EL (cell line): ENCODE measurements at regions not wholly inside any gene's neighbourhood (a gene's known extent, or its start where the extent isn't known, plus 50 kb on each side); places are given as distances from the start of the nearest gene placed in this dataset.

ENCODE experiments used
- DNase-seq: peaks from one replicate; pipeline ENCODE4 v3.0.0-alpha.2; 2016

DNA sequence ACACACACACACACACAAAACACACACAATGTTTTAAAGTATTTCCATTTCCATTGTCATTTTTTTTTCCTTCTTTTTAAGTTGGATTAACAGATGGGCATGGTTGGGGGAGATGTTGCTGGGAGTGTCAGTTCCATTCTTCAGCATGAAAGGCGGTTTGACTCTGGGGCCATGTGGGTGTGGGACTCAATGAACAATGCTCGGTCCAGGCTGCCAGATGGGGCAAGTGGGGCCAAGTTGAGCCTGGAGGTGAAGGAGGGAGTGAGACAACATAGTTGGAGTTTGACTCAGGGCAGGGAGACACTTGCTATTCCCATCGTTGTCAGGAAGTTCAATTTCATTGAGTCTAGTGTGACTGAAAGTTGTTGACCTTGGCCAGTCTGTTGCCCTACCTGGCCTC lies 125.3 kb downstream of the TLE3 start:
- DNase-seq, result no peak

DNA sequence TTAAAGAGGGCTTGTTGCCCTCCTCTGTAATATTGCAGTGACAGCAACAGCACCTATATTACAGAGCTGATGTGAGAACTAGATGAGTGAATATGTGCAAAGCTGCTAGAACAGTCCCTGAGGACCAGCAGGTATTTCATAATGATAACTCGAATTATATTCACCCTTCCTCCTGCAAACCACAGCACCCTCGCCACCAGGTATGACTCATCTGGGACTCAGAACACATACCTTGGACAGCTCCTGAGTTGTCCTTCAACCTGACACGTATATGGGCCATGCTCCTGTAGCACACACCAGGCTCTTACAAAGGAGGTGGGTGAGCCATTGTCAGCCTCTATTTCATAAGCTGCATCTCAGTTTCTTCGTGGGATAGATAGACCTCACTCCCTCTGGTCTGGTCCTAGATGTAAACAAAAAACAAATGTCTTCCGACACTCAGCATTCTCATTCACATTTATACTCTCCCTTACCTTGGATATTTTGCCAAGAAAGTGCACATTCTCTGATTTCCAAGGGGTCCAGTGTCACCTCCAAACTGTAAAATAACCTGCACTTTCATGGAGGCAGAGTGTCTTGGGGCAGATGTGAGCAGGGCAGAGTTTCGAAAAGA lies 124.5 kb downstream of the TLE3 start:
- peak; percentile 34 for DNase-seq

DNA sequence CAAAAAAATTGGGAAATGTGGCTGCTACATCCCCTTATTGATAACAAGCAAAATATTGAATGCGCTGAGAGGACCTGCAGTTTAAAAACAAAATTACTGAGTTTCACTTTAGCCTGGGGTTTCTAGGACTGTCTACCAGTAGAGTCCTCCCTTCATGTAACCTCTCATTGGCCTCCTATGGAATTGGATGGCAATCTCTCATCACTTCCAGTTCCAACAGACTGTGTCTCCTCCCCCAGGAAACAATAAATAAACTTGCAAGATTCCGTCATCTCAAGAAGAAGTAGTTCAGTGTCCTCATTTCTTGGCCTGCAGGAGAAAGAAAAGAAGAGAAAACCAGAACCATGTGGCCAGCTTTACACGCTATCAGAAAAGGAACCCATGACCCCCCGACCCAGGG lies 123.8 kb downstream of the TLE3 start:
- DNase-seq, result no peak

DNA sequence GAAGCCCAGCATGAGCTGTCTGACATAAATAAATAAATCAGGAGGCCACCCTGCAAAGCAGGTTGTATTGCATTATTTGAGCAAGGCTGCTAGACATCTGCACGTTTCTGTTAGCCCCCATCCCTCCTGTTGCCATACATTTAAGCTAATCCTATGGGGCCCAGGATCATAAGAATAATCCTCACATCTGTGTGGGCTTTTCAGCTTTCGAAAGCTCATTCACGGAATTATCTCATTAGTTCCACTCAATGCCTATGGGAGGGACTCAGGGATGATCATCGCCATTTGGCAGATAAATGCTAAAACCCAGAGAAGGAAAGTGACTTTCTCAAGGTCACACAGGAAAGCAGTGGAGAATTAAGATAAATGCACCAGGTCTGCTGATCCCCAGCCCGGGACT lies 123.4 kb downstream of the TLE3 start:
- no peak for DNase-seq

DNA sequence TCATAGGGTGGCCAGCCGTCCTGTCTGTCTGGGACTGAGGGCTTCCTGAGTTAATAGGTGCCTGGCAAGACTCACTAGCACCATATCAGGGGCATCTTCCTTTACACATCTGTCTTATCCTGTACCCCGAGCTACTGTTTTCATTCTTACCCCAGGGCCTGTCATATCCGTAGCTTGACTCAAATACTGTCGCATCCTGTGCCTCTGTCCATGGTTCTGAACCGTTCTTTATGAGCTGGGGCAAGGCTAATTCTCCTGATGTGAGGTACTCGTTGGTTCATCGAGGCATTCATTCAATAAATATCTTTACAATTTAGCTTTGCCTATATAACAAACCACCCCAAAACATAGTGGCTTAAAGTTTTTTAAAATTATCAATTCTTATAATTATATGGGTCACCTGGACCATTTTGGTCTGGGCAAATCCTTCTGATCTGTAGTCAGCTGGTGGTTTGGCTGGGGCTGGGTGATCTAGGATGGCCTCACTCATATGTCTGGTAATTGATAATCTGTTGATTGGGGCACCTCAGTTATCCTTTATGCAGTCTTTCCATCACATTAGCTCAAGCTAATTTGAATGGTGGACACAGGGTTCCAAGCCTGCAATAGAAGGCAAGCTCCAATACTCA lies 121.2 kb downstream of the TLE3 start:
- peak; percentile 40 for DNase-seq

DNA sequence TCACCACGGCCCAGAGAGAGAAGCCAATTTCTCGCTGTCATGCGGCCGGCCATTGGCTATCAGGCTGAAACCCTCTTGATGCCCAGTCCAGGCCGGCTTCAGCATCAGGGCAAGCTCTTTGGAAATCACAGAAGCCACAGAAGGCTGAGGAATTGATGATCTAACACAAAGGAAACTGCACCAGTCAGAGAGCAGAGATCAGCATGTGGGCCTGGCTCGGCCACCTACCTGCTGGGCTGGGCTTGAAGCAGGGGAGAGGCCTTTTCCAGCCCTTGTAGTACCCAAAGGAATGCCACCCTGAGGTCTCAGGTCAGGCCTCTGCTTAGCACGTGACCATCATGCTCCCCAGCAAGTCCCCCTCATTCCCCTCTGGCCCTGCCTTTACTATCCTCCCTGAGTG lies 119.1 kb downstream of the TLE3 start:
- DNase-seq, result no peak

DNA sequence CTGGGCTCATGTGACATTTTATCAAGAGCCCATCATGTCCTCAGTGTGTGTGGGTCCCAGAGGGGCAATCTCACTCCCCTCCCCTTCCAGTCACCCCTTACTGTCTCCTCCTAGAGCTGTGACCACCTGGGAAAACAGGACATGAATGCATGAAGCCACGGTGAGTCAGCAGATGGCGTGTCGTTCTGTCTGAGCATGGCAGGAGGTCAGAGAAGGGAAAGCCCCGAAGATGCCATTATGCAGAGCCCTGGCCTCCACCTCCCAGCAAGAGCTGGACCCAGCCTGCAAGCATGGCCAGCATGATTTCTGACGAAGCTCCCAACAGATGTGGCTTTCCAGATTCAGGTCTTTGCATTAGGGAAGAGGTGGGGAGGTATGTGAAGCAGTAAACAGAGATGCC lies 118.5 kb downstream of the TLE3 start:
- peak; percentile 40 for DNase-seq

DNA sequence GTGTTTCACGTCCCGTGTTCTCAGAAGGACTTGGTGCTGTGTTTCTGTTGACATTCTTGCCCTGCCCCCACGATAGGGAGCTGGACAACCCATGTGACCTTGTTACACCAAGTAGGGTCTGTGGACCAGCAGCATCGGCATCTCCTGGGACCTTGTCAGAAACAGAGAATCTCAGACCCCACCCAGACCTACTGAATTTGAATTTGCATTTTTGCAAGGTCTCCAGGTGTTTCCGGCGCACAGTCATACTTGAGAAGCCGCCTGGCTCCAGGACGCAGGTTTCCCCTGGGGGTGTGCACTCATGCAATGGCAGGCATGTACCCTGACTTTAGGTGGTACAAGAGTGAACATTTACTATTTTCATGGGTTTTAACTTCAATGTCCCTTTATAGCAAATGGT lies 117.9 kb downstream of the TLE3 start:
- DNase-seq, result no peak

DNA sequence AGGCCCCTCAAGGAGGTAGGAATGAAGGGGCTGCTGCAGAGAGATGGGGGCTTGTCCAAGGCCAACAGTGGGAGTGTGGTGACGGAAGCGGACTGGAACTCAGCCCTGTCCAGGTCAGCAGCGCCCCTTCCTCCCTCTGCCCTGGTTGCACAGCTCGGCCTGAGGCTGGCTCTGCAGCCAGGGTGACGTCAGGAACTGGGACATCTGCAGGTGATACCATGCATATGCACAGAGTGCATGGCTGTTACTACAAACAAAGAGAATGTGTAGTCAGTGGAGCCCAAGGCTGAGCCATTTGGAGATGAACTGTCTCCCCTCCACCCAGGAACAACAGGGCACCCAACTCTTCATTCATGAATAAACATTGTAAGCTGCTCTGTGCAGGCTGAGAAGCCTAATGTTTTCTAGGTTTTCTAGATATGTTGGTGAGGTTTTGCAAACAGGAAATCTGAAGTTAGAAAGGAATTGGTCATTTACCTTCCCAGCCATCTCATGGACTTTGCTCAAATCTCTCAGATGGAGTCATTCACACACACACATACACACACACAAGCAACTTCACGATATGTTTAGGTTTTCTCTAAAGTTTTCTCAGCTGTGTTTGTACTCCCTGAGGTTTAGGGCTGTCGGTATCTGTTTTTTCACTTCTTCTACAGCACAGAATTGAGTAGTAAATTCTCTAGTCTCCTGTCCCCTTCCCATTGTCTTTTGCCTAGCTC lies 117.2 kb downstream of the TLE3 start:
- DNase-seq, result no peak

DNA sequence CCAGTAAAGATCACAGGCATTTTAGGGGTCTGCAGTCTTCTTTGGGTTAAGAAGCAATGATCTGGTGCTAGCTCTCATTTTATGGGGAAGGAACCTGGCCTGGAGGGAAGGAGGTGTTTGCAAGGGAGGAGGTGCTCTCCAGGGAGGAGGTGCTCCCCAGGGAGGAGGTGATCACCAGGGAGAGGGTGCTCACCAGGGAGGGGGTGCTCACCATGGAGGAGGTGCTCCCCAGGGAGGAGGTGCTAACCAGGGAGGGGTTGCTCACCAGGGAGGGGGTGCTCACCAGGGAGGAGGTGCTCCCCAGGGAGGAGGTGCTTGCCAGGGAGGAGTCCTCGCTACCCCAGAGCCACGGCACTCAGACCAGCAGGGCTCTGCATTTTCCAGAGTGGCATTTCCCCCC lies 115.7 kb downstream of the TLE3 start:
- no peak for DNase-seq

DNA sequence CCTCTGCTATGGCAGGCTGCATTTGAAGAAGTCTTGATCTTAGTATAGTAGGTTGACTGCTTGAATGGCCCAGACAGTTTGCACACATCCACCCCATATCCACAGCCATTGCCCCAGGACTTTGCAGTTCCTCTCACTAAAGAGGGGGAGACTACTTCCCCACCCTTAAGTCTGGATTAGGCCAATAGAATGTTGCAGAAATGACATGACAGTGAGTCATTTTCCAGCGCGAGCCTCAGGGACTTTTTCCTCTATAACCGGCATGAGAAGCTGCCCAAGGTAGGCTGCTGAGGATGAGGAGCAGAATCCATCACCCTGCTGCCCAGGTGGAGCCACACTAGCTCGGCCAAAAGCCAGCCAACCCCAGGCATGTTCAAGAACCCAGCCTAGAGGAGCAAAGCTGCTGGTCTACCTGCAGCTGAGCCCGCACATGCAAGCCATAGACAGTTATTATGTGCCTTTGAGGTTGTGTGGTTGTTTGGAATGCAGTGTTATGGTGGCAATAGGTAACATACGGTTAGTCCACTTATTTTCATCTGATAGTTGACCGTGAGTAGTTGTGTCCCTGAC lies 113.9 kb downstream of the TLE3 start:
- DNase-seq, result peak; percentile 51

DNA sequence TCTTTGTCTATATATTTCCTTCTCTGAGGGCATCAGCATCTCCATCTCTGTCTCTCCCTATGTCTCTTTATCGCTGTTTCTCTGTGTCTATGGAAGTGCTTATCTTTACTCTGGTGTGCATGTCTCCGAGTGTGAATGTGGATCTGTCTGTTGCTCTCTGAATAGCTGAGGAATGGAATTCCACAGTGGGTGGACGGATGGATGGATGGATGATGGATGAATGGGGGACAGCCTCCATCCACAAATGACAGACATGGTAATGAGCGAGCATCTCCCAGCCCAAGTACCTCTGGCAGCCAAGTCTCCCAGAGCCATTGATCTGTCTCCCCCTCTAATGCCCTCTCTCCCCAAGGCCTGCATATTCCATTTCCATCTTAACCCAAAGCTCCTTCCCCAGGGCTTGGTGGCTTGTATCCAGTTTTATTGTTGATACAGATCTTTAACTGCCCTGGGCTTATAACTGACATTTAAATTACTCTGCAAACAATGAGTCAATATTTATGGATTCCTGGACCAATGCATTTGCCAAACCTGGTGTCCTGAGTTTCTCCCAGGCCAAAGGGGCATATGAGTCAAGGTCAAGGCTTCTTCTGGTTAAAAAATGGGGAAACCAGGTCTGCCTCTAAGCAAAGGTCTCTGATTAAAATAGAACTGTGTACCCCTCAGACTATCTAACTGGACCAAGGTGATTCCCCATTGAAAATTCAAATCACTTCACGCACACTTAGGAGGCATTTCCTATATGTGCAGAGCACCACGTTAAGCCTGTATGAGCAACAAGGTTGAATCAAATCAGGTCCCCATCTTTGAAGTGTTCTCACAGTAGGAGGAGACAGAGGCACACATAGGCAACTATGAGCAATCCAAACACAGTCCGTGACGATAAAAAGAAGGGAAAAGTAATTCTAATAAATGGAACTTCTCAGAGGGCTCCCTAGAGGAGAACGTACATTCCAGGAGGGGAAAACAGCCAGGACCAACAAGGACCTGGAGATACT lies 109.9 kb downstream of the TLE3 start:
- peak; percentile 21 for DNase-seq

DNA sequence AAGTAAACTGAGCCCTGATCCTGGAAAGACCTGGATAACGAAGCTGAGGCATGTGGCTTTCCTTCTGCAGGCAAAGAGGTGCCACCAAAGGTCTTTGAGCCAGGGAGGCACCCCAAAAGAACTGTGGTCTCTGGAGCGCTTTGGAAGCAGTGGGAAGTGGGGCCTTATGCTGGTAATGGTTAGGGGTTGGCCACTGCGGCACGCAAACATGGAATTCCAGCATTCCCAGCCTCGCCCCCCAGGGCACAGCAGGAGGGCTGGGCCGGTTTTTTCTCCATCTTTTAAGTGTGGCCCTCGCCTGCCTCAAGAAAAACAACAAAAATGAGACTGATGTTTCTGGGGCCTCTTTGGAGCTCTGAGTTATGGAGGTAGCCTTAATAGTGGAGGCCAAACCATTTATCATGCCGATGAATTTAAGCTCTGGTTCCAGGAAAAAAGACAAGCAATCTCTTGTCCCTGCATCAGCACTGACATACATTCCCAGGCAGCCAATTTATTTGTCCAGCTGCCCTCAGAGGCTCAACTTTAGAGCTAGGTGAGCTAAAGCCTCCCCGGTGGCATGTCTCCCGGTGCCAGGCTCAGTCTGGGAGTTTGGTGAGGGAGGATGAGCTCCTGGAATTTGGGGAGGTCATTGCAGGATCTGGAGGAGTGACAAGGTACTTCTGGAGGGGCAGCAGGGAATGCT lies 109.0 kb downstream of the TLE3 start:
- DNase-seq, result no peak

DNA sequence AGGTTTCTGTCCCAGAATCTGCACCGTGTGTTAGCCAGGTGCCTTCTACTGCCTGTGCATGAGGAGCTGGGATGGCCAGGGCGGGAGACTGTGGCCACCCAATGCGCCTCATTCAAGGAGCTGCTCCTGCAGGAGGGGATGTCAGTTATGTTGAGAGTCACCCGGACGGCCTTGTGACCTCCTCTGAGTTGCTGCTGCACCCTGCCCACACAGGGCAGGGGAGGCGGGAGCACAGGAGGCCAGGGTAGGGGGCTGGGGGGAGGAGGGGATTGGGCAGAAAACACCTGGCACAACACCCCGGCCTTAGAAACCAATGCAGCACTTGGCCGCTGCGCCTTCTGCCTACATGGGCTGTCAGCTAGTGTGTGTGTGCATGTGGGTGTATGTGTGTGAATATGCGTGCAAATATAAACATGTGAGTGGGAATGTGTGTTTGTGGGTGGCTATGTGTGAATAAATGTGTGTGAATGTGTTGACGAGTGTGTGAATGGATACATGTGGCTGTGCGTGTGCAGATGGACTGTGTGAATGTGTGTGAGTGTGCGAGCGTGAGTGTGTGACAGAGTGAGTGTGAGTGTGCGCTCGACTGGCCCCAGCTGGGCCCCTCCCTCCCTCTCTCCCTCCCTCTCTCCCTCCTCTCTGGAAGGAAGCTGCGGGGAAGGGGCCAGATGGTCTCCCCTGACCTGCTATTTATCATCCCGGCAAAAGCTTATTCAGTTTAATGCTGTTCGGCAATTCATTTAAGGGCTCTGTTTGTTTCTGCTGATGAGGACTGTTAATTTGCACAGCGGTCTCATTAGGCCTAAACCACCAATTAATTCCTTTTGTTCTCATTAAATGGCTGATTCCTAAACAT lies 106.9 kb downstream of the TLE3 start:
- no peak for DNase-seq

DNA sequence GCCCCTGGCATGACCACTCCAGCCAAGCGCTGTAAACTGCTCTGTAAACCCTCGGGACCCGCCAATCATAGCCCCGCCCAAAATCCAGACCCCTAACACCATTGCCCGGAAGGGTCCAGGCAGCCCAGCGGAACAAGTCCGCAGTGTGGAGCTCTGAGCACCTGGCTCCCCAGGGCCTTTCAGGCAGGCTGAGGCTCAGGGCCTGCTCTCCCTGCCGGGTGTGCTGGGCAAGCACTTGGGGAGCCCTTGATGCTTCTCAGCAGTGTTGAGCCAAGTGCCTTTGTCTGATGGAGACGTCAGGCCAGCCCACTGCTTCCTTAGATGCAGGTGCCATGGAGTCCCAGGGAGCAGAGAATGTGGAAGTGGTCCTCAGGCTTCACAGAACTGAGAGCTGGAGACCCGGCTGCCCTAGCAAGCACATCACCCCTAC lies 106.2 kb downstream of the TLE3 start:
- DNase-seq, result no peak

DNA sequence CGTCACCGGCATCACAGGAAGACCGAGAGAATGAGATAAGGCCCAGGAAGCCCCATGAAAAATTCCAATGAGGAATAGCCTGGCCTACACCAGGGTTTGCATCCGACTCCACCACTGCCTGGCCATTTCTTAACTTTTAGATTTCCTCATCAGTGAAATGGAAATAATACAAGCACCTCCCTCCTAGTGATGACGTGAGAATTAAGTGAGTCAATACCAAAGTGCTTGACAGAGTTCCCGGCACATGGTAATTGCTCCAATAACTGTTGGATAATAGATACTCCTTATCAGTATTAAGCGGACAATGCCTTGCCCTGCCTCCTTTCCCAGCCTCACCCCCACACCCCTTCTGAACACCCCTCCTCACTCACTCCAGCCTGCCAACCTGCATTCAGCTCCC lies 105.4 kb downstream of the TLE3 start:
- DNase-seq, result no peak

DNA sequence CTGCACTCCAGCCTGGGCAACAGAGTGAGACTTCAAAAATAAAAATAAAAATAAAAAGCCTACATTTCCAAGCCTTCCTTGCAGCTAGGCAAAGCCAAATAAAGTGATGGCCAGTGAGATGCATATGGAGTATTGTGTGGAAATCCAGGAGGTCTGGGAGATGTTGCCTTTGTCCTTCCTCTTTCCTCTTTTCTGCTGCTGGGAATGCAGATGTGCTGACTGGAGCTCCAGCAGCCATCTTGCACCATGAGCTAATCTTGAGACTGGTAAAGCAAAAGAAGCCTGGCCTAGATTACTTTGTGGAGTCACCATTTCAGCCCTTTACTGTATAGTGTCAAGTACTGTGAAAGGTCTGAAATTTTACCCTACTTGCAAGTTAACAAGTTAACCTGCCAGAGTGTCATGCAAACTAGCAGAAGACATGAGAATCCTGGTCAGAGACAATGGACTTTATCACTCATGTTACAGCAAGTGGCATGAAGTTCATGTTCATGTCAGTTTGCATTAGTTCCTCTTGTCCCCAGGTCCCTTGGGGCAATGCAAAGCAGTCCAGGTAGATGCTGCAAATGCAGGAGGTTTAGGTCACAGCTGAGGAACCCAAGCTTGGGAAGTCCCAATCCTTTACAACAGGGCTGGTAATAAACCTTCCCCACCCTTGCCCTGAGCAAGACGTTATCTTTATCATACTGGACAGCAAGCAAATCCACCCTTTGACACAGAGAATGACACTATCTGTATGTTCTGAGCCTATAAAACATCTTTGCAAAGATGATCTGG lies 103.1 kb downstream of the TLE3 start:
- DNase-seq, result no peak

DNA sequence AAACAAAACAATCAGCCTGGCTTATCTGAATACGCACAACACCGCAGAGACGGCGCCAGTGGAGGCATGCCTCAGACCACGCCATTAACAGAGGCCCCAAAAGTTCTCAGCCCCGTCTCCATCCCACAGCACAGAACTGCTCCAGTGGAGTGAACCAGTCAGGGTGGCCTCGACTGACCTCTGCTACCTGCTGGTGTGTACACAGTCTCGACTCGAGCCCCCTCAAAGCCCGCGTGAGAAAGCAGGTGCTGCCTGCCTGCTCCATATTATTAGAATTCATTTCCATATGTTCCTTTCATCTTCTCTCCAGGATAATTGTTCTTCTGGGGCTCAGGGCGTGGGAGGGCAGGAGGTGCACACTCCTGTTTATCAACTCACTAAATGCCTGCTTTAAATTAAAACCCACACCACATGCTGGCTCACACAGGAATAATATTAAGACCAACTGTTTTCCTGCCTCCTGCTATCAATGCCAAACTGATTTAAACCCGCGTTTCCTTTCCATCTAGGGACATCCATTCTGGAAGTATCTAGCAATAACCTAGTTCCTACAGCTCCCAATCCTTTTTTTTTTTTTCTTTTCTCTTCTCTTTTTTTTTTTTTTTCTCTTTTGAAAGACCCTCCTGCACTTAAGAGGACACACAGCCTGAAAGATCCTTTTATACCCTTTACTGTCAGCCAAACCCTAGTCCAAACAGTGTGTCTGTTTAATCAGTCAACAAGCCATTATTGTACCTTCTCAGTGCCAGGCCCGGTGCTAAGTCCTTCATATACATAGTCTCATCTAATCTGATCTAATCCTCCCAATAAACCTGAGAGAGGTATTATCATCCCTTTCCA lies 101.2 kb downstream of the TLE3 start:
- no peak for DNase-seq

DNA sequence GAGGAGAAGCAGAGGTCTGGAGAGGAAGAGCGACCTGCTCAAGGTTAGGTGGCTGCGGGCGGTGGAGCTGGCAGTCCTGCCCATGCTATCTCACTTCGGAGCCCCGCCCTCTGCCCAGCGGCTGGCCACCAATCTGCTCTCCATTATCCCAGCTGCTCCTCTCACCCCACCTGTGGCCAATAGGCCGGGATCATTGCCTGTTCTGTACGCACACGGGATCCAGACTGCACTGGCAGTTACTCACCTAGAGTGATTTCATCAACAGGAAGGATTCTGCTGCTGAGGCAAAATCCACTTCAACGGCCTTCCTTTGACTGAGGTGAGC lies 100.6 kb downstream of the TLE3 start:
- no peak for DNase-seq
